Fibroblast of gingiva (primary cell): ENCODE measurements at regions not wholly inside any gene's neighbourhood (a gene's known extent, or its start where the extent isn't known, plus 50 kb on each side); places are given as distances from the start of the nearest gene placed in this dataset.

Experiments
- DNase-seq: peaks from one replicate; pipeline ENCODE4 v3.0.0-alpha.2; 2011; ENCODE audit warnings: low read depth

GRCh38 chr7:39888171-39888853 lies 61.7 kb upstream of the CDK13 start:
- no peak for DNase-seq

GRCh38 chr7:39890411-39890810 lies 59.6 kb upstream of the CDK13 start:
- no peak for DNase-seq

GRCh38 chr7:39891894-39892293 lies 58.2 kb upstream of the CDK13 start:
- no peak for DNase-seq

- DNase-seq: no peak
Measured at GRCh38 chr7:39892361-39892760, 57.7 kb upstream of the CDK13 start.

GRCh38 chr7:39894904-39895303 lies 55.2 kb upstream of the CDK13 start:
- no peak for DNase-seq

GRCh38 chr7:39896840-39897239 lies 53.2 kb upstream of the CDK13 start:
- no peak for DNase-seq

GRCh38 chr7:39898867-39899266 lies 51.2 kb upstream of the CDK13 start:
- no peak for DNase-seq
